Activated CD4-positive, alpha-beta T cell treated with anti-CD3 and anti-CD28 coated beads for 1 hour (primary cell): ENCODE measurements at regions not wholly inside any gene's neighbourhood (a gene's known extent, or its start where the extent isn't known, plus 50 kb on each side); places are given as distances from the start of the nearest gene placed in this dataset.
"Not testable (repeated sequence)": the region's sequence is repeated elsewhere in the genome, so short reads cannot be mapped to it uniquely, and the experiment has no call there.

Experiments used
- DNase-seq: peaks from one replicate; pipeline ENCODE4 v3.0.0-alpha.2; 2020

DNA sequence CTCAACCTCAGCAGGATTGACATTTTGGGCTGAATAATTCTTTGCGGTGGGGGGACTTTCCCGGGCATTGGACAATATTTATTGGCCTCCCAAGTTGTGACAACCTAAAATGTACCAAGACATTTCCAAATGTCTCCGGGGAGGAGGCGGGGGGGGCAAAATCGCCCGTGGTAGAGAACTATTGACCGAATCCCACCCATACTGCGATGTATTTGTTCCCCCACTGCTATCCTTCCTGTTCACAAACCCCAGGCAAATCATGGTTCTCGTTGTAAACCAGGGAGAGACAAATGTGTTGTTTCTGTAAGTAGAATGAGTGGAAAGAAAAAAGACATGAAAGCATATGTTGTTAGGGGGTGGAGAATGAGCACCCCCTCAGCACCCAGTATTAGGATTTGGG, 141.9 kb downstream of the PSAT1 start:
- DNase-seq, result no peak

DNA sequence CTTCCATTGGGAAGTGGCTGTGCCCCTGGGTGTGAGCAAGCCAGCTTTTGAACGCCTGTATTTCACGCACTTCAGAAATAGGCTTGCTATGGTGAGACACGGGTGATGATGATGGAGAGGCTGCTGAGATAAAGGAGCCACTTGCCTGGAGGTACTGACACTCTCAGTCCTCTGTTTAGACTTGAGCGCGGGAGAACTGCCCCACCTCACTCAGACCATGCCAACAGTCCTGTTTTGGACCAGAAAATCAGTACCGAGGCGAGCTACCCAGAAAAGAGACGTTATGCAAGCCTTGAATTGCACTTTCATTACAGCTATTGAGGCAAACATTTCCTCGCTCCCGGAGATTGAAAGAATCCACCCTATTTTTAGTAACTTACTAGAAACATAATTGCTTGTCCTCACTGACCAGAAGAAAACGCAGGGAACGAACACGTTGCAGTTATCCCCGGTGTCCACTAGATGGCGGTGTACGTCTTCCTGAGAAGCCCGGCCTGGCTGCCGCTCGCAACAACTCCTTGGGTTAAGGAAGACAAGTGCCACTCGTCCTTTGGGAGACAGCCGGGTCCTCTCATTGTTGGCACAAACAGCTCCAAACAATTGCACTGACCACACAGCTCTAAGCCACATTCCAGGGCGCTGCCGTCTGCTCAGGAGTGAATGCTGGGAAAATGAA, 142.4 kb downstream of the PSAT1 start:
- DNase-seq, result peak; percentile 35

DNA sequence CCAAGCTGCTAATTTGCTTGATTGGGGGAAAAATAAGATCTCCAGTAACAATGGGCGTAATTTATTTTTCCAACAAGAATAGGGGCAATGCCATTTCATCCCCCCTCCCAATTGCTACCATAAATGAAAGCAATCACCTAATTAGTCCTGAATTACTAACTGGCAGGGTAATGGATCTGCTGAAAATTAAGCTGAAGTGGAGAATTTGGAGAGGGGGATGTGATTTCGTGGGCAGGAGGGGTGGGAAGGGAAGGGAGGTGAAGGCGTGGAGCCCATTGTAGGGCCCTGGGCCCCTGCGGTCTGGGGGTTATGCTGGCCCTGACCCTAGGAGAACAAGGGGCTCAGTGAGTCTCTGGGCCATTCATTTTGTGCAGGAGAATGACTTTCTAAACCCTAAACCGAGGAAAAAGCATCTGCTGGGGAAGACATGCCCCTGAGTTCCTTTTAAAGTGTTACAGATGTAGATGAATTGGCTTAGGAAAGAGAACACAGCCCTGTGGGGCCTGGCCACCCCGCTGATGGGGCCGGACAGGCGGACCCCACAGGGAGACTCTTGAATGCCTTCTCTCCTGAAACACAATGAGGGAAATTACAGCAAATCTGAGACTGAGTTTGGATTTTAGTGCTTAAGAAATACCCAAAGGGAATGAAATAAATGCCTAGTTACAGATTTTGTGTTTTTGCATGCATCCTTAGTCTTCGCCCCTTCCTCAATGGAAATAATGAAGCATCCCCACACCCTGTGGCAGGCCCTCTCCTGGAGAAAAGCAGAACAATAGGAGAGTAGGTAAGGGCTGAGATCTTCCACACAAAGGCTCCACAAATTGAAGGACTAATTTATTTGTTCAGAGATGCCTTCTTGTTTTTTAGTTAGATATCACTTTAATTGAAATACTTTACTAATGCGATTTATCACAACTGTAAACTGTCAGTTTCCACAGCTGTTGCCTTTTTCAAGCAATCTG, 143.2 kb downstream of the PSAT1 start:
- DNase-seq, result no peak

DNA sequence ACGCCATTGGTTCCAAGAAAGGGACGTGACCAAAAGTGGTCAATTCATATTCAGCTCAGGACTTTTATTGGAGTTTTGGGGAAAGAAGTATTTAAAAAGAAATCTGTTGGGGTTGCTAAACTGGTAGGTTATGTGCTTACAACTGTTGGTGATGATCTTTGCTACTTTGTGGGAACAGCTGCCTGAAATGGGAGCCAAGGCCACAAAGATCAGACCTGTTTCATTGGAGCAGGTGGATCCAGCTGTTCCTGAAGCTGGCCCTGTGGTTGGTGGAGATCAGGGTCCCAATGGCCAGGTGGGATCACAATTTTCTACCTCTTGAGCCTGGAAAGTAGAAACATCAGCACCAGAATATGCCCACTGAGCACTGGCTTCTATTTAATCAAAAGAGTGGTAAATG, 144.5 kb downstream of the PSAT1 start:
- DNase-seq, result no peak

DNA sequence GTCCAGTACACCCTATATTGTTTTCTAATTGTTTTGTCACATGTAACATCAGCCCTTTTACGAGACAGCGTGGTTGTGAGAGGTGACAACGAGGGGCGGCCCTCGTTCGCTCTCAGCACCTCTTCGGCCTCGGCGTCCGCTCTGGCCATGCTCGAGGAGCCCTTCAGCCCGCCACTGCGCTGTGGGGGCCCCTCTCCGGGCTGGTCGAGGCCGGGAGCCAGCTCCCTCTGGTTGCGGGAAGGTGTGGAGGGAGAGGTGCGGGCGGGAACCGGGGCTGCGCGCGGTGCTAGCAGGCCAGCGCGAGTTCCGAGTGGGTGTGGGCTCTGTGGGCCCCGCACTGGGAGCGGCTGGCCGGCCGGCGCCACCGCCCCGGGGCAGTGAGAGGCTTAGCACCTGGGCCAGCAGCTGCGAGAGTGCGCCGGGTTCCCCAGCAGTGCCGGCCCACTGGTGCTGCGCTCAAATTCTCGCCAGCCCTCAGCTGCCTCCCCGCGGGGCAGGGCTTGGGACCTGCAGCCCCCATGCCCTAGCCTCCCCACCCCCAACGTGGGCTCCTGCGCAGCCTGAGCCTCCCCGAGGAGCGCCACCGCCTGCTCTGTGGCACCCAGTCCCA, 145.0 kb downstream of the PSAT1 start:
- no peak for DNase-seq

DNA sequence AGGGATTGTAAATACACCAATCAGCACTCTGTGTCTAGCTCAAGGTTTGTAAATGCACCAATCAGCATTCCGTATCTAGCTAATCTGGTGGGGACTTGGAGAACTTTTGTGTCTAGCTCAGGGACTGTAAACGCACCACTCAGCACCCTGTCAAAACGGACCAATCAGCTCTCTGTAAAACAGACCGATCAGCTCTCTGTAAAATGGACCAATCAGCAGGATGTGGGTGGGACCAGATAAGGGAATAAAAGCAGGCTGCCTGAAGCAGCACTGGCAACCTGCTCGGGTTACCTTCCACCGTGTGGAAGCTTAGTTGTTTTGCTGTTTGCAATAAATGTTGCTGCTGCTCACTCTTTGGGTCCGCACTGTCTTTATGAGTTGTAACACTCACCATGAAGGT, 145.7 kb downstream of the PSAT1 start:
- not testable (repeated sequence) for DNase-seq

DNA sequence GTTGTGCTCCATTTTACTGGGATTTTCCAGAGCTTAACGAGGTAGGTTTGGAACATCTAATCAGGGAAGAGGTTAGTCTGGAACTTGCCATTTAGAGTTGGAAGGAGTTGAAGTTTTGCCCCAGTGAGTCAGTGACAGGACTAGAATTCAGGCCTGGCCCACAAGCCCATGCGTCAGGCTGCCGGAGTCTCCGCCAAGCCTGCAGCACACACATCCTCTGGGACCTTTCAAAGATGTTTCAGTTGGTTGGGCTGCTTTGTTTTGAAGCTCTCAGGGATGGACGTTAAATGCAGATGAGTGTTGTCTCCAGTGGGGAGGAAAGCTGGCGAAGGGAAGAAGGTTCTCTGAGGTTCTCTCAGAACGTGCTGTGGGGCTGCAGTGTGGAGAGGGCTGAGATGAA, 147.0 kb downstream of the PSAT1 start:
- no peak for DNase-seq

DNA sequence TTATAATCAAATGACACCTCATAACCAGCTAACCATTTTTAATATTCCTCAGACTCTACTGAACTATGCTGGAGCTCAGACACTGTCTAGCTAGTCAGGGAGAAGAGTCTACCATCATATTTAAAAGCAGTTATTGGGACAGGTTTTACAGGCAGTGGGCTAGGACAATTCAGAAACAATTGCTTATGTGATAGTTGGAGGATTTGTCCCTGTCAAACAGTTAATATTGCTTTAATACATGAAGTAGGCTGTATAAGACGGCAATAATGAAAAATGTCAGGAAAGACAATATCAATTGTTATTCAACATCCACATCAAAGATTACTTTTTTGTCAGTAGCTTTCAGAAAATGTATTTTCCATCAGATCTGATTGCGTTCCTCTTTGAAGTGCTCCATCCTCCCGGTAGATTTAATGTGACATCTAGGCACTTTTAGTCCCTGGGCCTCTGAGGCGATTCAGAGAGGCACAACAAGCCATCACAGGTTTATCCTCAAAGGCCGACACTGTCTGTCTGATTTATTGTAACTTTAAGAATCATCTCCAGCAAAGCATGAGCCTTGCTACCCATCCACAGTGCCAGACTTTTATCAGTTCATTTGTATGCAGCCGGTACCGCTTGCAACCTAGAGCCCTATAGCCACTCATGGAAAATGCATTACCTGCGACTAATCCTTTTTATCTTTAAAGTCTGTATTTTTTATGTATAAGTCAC, 152.2 kb downstream of the PSAT1 start:
- no peak for DNase-seq

DNA sequence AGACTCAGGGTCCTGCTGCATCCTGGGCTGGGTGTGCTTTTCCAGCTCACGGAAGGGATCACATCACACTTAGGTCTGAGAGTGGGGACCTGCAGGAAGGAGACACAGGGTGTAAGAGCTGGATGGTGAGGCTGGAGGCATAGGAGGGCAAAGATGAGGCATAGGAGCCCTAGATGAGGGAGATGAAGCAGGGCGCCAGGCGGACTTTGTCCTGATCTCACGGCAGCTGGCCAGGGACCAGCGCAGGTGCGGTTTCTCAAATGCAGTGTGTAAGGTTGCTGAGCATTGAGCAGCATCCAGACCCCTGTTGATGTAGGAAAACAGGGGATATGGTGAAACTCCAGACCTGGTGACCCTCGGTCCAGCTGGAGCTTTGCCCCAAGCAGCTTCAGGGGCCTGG, 156.5 kb downstream of the PSAT1 start:
- no peak for DNase-seq

DNA sequence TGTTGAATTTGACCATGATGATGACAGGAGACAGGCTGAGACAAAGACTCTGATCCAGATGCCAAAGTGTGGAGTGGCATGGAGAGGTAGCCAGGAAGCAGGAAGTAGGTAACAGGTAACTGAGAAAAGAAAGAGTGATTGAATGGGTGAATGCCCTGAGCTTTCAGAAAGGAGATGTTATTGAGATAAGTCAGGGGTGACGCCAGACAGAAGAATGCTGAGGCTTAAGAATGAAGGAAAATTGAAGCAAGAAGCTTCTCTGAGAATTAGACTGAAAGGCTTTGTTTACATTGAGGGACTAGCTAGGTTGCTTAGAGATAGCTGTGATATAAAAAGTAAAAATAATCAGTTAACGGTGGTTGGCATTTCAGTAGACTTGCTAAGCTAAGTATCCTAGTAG, 165.7 kb downstream of the PSAT1 start:
- DNase-seq, result no peak

DNA sequence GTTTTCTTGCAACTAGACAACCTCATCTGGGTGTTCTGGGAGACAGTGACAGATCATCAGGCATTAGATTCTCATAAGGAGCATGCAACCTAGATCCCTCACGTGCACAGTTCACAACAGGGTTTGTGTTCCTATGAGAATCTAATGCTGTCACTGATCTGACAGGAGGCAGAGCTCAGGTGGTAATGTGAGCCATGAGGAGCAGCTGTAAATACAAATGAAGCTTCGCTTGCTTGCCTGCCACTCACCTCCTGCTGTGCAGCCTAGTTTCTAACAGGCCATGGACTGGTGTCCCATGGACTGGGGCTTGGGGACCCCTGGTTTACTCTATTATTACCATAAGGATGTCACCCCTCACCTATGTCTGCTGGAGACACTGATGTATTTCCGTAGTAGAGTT, 166.8 kb downstream of the PSAT1 start:
- no peak for DNase-seq

DNA sequence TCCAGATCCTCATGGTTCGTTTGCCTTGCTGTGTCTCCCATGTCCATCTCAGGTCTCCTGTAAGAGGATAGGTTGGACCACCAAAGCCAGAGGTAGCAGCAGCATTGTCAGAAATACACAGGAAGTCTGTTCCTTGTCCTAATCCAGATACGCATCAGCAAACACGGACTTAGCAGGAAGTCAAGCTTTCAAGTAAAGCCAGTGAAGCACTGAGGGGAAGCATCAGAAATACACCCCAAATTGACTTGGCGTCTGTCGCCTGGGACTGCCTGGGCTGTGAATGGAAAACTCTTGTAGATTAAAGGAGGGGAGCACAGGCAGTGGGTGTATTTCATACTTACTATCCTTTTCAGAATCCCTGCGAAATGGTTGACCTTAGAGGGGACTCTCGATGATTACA, 171.3 kb downstream of the PSAT1 start:
- no peak for DNase-seq

DNA sequence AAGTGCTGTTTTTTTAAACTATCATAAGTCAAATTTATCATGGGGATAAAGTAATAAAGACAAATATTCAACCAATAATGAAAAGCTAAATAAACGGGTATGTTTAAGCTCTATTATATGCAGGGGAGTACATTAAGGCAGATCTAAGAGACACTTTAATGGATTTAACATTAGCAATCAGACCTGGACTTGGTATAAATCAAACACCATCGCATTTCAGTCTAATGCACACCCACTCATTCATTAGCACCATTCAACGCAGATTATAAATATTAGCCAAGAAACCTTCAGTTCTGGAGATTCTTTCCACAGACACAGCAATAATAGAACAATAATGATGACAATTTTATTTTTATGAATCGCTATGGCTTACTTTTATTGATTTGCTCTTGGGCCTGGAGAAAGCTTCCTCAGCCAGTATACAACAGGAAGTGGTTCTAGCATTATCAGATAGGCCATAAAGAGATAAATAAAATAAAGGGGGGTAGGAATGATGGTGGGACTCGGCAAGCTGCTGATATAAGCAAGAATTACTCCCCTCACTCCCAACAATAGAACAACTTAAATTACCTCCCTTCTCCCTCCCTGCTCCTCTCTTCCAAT, 172.2 kb downstream of the PSAT1 start:
- no peak for DNase-seq

DNA sequence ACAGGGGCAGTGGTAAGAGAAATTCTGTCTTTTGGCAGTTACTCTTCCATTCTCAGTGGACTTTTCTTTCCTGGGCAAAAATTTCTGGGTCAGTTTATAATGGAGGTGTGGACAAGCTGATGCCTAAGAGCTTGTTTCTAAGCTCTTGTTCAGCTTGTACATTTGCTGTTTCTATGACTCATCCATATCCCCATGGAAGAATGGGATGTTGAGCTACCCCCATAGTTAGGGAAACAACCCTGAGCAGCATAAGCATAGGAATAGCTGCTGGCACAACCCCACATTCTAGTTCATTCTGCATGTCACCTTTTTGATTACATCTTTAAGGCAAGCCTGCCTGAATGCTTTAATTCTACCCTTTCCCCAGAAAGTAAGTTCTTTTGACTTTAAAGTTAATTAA, 173.3 kb downstream of the PSAT1 start:
- no peak for DNase-seq

DNA sequence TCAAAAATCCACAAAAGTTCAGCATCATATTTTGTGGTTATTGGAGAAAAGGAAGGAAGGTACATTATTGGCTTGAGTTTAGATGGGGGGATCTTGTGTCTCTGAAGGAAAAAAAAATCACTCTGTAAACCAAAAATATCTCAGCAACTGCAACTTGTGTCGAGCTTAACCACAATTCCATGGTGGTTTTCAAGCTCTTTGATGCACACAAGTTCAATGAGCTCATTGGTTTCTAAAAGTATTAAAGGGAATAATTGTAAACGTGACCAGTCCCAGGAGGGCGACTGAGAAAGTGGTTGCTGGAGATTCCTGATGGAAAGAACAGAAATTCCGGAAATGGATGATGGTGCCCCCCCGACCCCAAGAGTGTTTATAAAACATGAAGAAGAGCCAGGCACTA, 173.8 kb downstream of the PSAT1 start:
- DNase-seq, result no peak

DNA sequence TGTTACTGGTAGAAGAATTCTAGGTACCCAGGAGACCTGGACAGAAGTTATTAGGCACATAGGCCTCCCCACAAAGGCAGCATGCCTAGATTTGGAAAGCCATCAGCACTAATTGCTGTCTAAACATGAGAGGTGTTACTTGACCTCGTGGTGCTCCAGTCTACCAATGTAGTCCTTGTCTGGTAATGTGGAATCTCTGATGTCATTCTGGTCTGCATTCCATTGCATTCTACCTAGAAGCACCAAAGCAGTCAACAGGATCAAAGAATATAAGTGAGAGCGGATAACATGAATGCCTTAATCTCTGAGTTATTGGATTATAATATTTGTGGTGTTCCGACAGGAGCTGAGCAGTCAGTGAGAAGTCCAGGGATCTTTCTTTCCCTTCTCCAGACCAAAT, 175.2 kb downstream of the PSAT1 start:
- DNase-seq, result no peak

DNA sequence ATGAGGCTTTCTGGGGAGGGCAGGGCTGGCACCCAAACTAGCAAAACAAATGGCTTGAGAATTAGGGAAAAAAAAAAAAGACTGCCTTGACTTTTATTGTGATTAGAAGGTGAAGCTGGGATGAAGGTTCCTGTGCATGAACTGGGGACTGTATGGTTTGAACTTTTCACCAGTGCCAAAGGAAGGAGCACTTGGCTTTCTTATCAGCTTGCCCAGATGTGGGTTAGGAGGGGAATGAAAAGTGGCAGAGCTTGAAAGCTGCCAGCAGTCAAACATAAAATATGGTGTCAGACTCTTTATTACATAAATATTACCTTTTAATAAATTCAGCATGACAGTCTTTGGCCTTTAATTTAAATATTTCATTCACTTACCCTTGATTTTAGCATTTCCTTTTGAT, 182.5 kb downstream of the PSAT1 start:
- no peak for DNase-seq

DNA sequence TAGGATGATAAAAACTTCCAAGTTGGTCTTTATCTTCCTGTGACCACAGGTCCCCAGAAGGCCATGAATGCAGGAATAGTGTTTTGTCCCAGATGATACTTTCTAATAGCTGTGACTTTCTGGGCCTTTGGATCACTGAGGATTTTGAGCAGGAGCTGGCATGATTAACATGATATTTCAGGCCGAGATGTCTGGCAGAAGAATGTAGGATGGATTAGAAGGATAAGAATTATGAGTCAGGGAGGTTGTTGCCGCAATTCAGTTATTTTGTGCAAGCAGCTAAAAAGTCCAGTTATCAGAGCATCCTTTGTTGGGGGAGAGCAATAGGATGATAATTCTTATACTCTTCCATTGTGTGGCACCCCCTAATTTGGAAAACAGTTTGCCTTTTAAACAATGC, 189.7 kb downstream of the PSAT1 start:
- no peak for DNase-seq

DNA sequence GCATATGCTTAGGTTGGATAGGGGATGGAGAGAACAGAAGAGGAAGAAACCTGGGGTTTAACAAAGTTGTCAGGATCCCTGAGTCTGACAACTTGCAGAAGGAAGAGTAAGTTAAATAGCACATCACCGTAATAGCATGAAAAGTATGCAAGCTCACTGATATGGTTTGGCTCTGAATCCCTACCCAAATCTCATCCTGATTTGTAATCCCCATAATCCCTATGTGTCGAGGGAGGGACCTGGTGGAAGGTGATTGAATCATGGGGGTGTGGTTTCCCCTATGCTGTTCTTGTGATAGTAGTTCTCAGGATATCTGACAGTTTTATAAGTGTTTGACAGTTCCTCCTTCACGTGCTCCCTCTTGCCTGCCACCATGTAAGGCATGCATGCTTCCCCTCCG, 193.3 kb downstream of the PSAT1 start:
- DNase-seq, result no peak

DNA sequence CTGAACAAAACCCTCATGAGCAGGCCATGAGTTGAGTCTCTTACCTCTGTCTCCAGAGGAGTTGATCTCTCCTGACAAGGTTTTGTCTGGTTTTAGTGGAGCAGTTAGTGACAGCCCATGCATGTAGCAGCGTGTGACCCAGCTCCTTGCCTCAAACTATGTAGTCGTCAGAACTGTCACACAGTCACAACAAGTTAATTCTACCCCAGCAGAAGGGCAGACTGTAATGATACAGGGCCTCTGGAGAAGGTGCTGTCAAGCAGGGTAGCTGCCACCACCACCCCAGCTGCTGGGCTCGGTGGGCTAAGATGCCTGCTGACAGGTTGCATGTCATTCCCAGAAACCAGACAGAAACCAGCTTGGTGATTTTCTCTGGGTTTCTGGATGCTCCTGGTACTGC, 194.5 kb downstream of the PSAT1 start:
- no peak for DNase-seq

DNA sequence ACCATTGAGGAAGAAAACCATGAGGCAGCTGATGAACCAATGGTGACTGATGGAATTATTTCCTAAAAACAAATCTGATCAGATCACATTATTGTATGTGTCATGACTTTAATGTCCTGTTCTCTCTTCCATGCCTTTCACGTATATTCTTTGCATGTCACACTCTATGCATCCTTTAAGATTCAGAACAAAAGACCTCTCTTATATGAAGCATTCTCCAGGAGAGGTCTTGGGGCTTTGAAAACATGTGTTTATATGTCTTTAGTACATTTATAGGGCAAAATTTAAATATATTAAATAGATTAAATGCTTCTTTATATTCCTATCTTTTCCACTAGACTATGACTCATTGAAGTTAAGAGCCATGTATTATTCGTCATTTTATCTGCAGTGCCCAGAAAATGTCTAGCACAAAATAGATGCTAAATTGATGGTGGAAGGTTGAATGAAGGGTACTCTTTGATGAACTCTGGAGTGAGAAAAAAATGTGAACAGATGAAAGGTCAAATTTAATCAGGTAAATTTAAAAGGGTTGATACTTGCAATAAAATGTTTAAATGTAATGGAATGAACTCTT, 196.3 kb downstream of the PSAT1 start:
- no peak for DNase-seq

DNA sequence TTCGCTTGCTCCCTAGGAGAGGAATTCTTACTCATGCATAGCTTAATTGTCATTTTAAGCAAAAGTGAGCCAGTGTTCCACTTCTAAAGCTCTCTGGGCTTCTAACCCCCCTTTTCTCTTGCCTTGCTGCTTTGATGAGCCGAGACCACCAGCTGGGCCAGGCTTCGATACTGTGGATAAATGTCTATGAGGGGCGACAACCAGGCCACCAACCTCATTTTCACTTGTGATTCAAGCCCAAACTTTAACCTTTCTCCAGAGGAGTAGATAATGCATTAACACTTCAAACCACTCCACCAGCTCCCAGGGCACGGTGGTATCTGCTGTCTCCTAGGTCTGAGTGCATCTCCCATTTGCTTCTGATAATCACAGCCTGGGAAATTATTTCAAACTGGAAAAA, 205.6 kb downstream of the PSAT1 start:
- DNase-seq, result no peak

DNA sequence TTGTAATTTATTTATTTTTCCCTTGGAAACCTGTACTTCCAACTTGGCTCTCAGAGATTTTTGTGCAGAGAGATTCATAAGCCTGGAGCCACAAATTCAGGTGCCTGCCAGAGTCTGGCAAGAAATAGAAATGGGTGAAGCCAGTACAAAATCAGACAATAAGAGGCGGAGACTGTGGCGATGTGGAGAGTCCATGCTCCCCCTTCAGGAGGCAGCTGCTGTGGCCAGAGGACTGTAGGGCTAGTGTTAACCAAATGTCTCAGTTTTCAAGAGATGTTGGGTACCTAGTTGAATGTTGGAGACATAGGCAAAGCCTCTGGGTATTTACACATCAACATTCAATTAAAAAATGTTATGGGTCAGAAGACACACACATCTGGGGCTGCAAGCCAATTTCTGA, 208.6 kb downstream of the PSAT1 start:
- no peak for DNase-seq
